Gastrocnemius medialis (tissue), 4 donors: ENCODE measurements at regions not wholly inside any gene's neighbourhood (a gene's known extent, or its start where the extent isn't known, plus 50 kb on each side); places are given as distances from the start of the nearest gene placed in this dataset.

ENCODE experiments used
- CTCF ChIP-seq, 5 experiments: fragments of 450-650 bp in 3 of 5; fragments of 200-600 bp in 2 of 5; sonication (generic) in 2 of 5; IDR thresholded peaks in 4 of 5; conservative IDR thresholded peaks in 1 of 5; 1 replicate in 4 of 5; 2 replicates in 1 of 5; pipeline ENCODE4 v1.5.1; 2016 to 2019; ENCODE audit warnings: antibody characterized with exemption in 5 of 5, mild to moderate bottlenecking in 3 of 5, moderate library complexity in 3 of 5
- POLR2A ChIP-seq, 2 donors: fragments of 450-650 bp; IDR thresholded peaks; one replicate each; pipeline ENCODE4 v1.6.1; 2017; ENCODE audit warnings: antibody characterized with exemption in 2 of 2, mild to moderate bottlenecking in 2 of 2, moderate library complexity in 2 of 2

GRCh38 chr10:61169294-61169693 lies 225.3 kb upstream of the RHOBTB1 start:
- no peak for TF ChIP-seq CTCF (IDR thresholded peaks at IDR 0.05 in 4 of 5, conservative IDR thresholded peaks at IDR 0.05 in 1 of 5)
- peak in 1 of 2 donors; percentile 36 for TF ChIP-seq POLR2A (IDR thresholded peaks at IDR 0.05)
